ENCODE measurements at regions not wholly inside any gene's neighbourhood (a gene's known extent, or its start where the extent isn't known, plus 50 kb on each side); places are given as distances from the start of the nearest gene placed in this dataset.
A peak's percentile ranks its signal among the peaks of the same experiment; 100 is the strongest.
"Not testable (repeated sequence)": the region's sequence is repeated elsewhere in the genome, so short reads cannot be mapped to it uniquely, and the experiment has no call there.

DNA sequence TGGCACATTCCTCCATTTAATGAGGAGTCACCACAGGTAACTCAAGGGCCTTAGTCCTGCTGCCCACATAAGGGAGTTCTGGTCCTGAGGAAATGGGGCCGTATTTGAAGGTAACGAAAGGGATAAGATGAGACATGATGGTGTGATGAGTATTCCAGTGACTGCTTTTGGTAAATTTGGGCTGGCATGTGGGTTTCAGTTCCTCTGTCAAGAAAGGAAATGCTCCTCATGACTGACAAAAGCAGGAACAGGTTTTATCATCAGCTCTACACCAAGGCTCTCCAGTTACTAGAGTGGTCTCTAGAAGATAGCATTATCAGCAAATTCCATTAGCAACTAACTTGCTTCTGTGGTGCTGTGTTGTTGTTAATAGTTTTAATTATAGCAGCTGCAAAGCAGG lies 161.8 kb upstream of the PTPN20 start:
- DNase-seq: not testable (repeated sequence)

DNA sequence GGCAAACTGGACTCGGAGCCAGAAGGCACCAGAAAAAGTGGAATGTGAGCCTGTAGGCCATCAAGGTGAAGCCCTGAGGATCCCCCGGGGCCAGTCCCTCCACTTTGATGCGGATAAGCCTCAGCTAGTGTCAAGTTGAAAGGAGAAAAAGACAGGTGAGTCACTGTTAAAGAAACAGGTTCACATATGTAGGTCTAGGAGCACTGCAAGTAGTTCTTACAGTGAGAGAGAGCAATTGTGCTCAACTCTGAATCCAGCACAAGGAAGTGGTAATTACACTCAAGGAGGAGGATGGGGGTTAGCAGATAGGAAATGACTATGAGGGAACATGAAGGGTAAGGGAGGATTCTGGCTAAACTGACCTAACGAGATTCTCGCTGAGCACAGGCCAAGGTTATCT lies 157.5 kb upstream of the PTPN20 start:
- not testable (repeated sequence) for DNase-seq

- not testable (repeated sequence) for DNase-seq
These were observed 149.8 kb upstream of the PTPN20 start for GRCh38 chr10:46761471-46761870.

- not testable (repeated sequence) for DNase-seq
These were observed 142.5 kb upstream of the PTPN20 start for GRCh38 chr10:46768515-46769291.

DNA sequence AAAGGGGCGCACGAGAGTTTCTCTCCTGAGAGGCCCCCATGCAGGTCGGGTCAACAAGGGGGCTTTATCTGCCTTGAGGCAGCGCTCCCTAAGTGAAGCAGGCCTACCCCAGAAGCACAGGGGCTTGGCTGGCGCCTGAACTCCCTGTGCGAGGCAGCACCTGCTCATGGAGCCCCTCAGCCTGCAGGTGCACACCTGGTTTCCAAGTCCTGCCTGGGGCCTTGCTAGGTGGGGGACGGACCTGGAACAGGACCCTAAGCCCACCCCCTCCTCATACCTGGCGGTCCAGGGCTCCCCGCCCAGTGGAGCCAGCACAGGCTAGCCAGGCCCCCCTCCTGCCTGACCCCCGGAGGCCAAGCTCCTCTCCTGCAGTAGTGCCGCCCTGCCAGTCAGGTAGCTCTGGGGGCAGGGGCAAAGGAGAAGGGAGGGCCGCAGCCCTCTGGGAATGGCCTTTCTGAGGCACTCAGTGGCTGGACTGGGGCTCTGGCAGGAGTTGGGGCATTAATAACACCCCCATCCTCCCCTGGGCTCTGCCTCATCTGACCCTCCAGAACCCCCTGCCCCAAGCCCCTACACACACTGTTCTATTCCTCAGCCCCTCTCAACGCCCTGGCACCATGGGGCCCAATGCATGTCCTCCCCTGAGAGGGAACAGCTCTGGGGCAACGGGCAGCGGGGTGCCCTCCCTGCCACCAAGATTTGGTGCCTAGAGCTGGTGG lies 137.9 kb upstream of the PTPN20 start:
- not testable (repeated sequence) for DNase-seq

DNA sequence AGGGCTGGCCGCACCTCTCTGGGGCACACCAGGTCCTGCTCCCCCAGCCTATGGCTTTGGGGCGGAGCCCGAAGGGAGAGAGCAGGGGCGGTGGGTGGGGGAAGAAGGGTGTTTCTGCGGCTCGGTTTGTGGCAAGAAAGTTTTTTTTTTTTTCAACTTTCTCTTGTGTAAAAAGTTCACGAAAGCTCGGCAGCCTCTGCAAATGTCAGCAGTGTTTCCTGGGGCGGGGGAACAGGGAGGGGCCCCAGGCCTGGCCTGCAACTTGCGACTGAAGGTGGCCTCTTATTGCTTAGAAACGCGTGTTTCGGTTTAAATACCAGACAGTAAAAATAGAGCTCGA lies 137.4 kb upstream of the PTPN20 start:
- DNase-seq: not testable (repeated sequence)

DNA sequence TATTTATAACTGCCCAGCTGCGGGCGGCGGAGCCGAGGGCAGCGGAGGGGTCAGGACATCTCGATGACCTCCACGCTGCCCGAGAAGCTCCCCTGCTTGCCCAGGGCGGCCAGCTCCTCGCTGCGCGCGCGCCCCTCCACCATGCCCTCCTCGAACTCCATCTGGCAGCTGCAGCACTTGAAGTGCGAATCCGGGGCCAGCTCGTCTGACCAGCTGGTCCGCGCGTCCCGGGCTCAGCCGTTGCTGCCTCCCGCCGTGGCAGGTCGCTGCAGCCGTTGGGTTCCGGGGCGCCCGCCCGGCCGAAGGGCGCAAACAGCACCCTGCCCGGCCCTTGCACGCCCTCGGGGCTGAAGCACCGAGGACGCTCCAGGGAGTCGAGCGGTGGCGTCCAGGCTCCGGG lies 136.9 kb upstream of the PTPN20 start:
- DNase-seq: not testable (repeated sequence)

DNA sequence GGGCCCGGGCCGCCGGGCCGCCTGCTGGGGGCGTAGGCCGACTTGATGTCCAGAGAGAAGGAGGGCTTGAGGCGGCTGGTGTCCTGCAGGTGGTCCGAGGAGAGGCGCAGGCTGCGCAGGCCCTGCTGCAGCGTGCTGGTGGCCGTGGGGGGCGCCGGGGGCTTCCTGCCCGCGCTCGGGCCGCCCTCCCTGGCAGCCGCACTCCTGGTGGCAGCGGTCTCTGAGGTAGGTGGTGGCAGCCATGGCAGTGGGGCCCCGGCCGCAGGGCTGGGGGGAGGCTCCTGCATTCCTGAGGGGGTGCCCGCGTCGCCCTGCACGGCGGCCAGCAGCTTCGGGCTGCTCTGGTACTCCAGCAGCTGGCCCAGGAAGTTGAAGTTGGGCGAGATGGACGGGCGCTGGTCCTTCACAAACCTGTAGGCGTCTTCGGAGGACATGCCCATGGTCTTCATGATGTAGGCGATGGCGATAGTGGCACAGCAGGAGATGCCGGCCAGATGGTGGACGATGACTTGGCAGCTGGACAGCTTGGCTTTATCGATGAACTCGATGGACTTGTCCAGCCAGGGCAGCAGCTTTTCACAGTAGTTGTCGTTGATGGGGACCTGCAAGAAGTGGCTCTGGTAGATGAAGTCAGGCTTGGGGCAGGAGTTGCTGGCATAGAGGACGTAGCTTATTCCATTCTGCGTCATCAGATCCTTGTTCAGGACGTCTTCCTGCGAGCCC lies 136.1 kb upstream of the PTPN20 start:
- DNase-seq: not testable (repeated sequence)

DNA sequence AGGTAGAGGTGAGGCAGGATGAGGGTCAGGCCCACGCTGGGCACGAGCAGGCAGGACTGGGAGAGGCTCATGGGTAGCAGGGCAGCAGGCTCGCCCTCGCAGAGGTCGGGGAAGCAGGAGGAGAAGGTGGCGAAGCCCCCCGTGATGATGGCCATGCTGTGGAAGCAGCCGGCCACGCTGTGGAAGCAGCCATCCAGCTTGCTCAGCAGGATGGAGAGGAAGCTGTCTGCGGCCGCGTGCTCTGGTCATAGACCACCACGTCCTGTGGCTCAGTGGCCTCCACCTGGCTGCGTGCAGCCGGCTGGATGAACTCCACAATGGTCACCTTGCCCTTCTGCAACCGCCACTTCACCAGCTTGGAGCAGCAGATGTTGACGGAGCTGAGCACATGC lies 135.6 kb upstream of the PTPN20 start:
- not testable (repeated sequence) for DNase-seq

DNA sequence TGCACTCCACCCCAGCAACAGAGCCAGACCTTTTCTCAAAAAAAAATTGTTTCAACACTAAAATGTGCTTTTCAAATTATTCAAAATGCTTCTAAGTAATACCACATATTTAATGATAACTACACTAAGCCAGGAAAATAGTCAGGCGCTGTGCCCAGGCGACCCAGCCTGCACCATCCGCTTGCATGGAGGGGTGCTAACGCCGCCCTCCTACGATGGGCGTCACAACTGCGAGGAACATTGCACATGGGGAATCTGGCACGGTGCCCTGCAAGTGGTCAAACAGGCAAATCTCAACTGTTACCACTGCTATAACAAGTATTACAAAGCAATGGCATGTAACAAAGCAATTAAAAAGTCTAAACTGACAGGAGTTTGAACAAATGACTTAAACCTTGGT lies 131.7 kb upstream of the PTPN20 start:
- DNase-seq: not testable (repeated sequence)

DNA sequence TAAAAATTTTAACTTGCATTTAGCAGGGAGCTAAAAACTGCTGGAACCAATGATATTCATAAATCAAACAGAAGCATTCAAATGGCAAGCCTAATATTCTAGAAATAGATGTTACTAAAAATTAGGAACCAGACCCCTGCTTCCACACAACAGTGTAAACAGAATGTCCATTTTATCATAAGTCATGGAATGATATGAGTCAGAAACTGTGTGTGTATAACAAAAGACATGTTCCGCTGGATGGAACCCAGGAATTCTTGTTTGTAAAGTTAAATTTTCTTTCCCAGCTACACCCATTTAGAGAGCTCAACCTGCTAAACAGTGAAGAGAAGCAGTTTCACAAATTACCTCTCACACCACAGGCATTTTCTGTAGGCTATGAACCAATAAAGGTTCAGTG lies 131.1 kb upstream of the PTPN20 start:
- not testable (repeated sequence) for DNase-seq

GRCh38 chr10:46781001-46781400 lies 130.2 kb upstream of the PTPN20 start:
- DNase-seq: not testable (repeated sequence)

DNA sequence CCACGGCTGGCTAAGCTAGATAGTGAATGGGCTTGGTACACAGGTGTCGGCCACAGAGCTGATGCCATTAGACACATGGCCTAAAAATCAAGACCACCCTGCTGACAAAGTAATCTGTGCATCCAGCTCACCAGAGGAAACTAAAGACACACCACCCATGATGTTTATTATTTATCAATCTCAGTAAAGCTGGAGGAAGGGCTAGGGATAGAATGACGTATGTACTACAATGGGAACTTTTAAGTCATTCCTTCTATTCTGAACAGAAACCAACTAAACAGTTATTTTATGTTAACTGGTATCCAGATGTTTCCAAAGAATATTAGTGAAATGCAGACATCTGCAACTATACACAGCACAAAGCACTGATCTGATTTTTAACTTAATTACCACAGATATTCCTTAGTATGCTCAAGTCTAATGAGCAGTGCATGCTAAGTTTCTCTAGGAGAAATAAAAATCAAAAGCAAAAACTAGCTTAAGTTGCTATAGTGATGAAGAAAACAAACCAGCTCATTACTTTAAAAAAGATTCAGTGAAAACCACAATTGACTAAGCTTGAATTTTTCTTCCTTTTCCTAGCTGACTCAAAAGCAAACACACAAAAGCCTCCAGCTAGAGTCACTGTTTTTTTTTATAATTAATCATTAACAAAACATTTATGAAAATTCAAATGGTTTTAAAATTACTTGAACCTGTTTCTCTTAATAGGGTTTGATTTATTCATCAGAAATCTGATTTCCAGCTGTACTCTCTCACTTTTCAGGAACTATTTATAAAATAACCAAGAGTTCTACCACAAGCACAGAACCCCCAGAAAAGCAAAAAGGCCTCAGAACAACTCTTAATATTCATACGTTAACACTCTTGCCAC lies 129.0 kb upstream of the PTPN20 start:
- not testable (repeated sequence) for DNase-seq

GRCh38 chr10:46784665-46785064 lies 126.6 kb upstream of the PTPN20 start:
- DNase-seq: not testable (repeated sequence)

DNA sequence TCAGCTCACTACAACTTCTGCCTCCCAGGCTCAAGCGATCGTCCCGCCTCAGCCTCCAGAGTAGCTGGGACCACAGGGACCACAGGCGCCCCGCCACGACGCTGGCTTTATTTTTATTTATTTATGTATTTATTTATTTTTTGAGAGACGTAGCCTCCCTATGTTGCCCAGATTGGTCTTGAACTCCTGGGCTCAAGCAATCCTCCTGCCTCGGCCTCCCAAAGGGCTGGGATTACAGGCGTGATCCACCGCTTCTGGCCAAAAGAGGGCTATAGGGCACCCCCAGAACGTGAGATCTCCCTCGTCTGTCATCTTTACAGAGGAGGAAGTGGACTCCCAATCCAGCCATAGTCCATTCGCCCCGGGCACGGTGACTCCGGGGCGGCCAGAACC lies 125.1 kb upstream of the PTPN20 start:
- DNase-seq: not testable (repeated sequence)

DNA sequence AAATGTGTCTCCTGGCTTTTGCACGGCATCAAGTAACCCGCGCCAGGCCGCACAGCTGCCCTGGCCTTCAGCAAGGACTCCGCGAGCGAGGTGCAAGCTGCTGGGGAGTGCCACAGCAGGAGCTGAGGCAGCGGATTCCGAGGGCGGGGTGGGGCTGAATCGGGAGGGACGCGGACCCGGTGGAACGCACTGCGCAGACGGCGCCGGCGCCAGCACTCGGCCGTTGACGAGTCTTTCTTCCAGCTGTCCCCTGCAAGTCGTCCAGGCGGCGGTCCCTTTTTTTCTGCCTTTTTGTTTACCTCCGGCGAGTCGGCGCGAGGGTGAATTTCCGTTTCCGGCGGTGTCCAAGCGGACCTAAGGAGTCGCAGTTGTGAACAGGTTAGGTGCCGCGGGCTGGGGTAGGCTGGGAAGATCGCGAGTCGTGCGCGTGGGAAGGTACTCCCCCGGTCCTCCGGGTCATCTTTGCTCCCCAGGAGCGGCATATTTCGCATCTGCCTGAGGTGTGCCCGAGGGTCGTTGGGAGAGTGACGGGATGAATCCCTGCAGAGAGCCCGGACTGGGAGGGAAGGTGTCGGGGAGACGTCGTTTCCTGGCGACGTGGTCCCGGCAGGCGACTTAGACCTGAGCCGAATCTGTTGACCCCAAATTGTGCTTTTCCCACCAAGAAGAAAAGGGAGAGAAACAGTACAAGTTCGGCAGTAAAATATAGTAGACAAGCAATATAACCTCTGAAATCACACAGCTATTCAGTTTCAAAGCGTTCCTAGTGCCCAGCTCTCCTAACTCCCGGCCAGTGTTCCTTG lies 124.5 kb upstream of the PTPN20 start:
- DNase-seq: peak; percentile 13

DNA sequence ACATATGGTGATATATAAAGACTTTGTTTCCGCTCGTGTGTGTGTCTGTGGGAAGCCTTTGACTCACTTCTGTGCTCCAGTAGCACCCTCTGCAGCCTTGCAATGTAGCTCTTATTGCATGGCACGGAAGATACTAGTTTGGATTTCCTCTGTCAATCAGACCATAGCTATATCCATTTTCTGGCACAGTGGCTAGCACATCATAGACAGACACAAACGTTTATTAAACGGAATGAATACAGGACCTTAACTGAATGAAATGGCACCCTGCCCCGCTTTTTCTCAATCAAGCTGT lies 124.0 kb upstream of the PTPN20 start:
- DNase-seq: no peak

DNA sequence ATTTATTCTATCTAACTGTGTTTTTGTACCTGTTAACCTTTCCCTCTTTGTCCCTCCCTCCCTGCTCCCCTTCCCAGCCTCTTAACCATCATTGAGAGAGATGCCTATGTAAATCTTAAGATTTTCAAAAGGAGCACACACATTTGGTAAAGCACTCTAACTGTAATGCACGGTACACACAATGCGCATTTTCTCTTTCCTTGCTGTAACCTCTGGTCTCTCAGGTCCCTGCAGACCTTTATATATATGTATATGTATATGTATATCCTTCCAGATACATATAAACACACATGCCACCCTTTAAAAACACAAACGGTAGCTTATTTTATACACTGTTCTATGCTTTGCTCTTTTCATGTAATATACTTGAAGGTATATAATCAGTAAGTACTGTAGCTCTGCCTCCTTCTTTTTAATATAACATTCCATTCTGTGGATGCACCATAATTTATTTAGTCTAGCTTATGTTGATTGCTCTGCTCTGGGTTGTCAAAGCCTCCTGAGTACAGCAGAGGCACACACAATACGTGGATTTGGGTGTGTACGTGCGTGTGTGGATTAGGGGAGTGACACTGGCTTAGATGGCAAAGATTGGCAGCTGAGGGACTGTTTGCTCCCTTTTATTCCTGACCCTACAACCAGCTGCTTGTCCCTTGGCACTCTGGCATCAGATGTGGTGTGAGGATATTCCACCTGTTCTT lies 118.4 kb upstream of the PTPN20 start:
- DNase-seq: not testable (repeated sequence)

GRCh38 chr10:46796351-46796750 lies 114.9 kb upstream of the PTPN20 start:
- DNase-seq: not testable (repeated sequence)

- DNase-seq: not testable (repeated sequence)
These were observed 109.2 kb upstream of the PTPN20 start for GRCh38 chr10:46802010-46802409.

DNA sequence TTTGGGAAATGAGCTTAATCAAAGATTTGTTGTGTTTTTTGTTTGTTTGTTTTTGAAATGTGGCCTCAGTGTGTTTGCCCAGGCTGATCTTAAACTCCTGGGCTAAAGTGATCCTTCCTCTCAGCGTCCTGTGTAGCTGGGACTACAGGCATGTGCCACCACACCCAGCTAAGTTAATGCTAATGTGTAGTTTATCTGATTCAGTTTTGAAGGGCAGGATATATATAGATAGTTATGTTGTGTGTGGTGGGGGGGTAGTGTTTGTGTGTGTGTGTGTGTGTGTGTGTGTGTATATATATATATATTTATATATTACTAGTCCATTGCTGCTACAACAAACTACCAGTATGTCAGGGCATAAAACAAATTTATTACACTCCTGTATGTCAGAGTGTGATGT lies 108.1 kb upstream of the PTPN20 start:
- not testable (repeated sequence) for DNase-seq
